ENCODE measurements at regions not wholly inside any gene's neighbourhood (a gene's known extent, or its start where the extent isn't known, plus 50 kb on each side); places are given as distances from the start of the nearest gene placed in this dataset.

- H3K27ac ChIP-seq (ENCODE audit: insufficient read depth, low read length) = no peak overlapping the region
- no peak overlapping the region for H2BK5ac ChIP-seq (ENCODE audit: low read depth, low read length, poor library complexity, severe bottlenecking)
- TF ChIP-seq ELK1 (IDR thresholded peaks at IDR 0.05; ENCODE audit: borderline replicate concordance, low read depth, low read length) (no peak), RAD21 (IDR thresholded peaks at IDR 0.05; ENCODE audit: low read length) (no peak), USF2 (IDR thresholded peaks at IDR 0.05; ENCODE audit: low read depth, low read length) (no peak), RFX5 (IDR thresholded peaks at IDR 0.05; ENCODE audit: low read depth, low read length) (no peak), MAFK (IDR thresholded peaks at IDR 0.05; ENCODE audit: low read depth, low read length) (no peak), BHLHE40 (IDR thresholded peaks at IDR 0.05; ENCODE audit: low read depth, low read length) (no peak), FOS (IDR thresholded peaks at IDR 0.05; ENCODE audit: low read depth, low read length) (no peak), MXI1 (IDR thresholded peaks at IDR 0.05; ENCODE audit: borderline replicate concordance, low read depth, low read length) (no peak), MAZ (IDR thresholded peaks at IDR 0.05; ENCODE audit: borderline replicate concordance, low read depth, low read length) (no peak), NFE2L2 (IDR thresholded peaks at IDR 0.05; ENCODE audit: low read depth, low read length) (no peak), CHD1 (IDR thresholded peaks at IDR 0.05; ENCODE audit: low read depth, low read length) (no peak), CEBPB (IDR thresholded peaks at IDR 0.05; ENCODE audit: low read depth, low read length) (no peak), RCOR1 (IDR thresholded peaks at IDR 0.05; ENCODE audit: insufficient replicate concordance, low read length) (no peak), POLR2A (IDR thresholded peaks at IDR 0.05; ENCODE audit: low read depth, low read length) (no peak), CTCF (conservative IDR thresholded peaks at IDR 0.05; ENCODE audit: low read depth, low read length) (no peak), SMC3 (IDR thresholded peaks at IDR 0.05; ENCODE audit: low read depth, low read length) (no peak)
- H2AK9ac ChIP-seq (replicated peaks; ENCODE audit: low read depth, low read length, poor library complexity) = no peak overlapping the region
- dilution Hi-C loops (cut with HindIII; ENCODE audit: low sequenced_read_pairs, unreplicated experiment) (no loop called here), intact Hi-C loops (cut with micrococcal nuclease) (no loop called here), in situ Hi-C loops (cut with MboI; ENCODE audit: low sequenced_read_pairs) (no loop called here)
- 25% methylated on average over 2 of the region's 9 CpGs; no CpG with 5 or more reads in 1 of the 2 experiments for WGBS, 2 experiments (ENCODE audit: extremely low coverage in 2 of 2, insufficient read length in 1 of 2)
- H3K18ac ChIP-seq (ENCODE audit: low read depth, low read length) = no peak overlapping the region
- no peak overlapping the region for H3K14ac ChIP-seq (replicated peaks; ENCODE audit: low read depth, low read length)
- H3K4ac ChIP-seq (ENCODE audit: low read depth, low read length) = no peak overlapping the region
- H4K8ac ChIP-seq (ENCODE audit: low read depth in 2 of 2, low read length in 2 of 2) = no peak overlapping the region
- peaks cover 25% of the 10 kb centered on the region for H3K9me3 ChIP-seq (ENCODE audit: control insufficient read depth, insufficient read depth, low read length)
- H3K36me3 ChIP-seq (ENCODE audit: control insufficient read depth, insufficient read depth, low read length) = no peaks in the 10 kb centered on the region
- H2AK5ac ChIP-seq (ENCODE audit: low read depth, low read length) = no peak overlapping the region
- no TSS peak for BruUV-seq (replicated peaks)
- DNase-seq (no peak), ATAC-seq (ENCODE audit: low read depth) (no peak; the same call in 1 of the 2 replicates)
- CTCF ChIA-PET = no interaction called here
- no peaks in the 10 kb centered on the region for H4K20me1 ChIP-seq (ENCODE audit: insufficient read depth, low read length)
- H3K27me3 ChIP-seq (ENCODE audit: control insufficient read depth, insufficient read depth, low read length) = no peaks in the 10 kb centered on the region
- no peak overlapping the region for H3K9ac ChIP-seq (ENCODE audit: low read depth, low read length)
- no peak overlapping the region for H2AFZ ChIP-seq (replicated peaks; ENCODE audit: low read length, poor library complexity)
- no peak overlapping the region for H4K91ac ChIP-seq (ENCODE audit: insufficient read depth, low read depth, low read length)
- no peaks in the 10 kb centered on the region for H3K4me1 ChIP-seq (ENCODE audit: control insufficient read depth, insufficient read depth, low read length)
- H2BK20ac ChIP-seq (ENCODE audit: low read depth, low read length) = no peak overlapping the region
- no peak overlapping the region for H3K4me2 ChIP-seq (ENCODE audit: low read depth, low read length)
- H3K9me1 ChIP-seq (ENCODE audit: insufficient read depth, low read length) = no peaks in the 10 kb centered on the region
- no peak overlapping the region for H3K4me3 ChIP-seq (ENCODE audit: insufficient read depth, low read depth, low read length)
- H3K23ac ChIP-seq (ENCODE audit: low read depth, low read length) = no peak overlapping the region
- no peak overlapping the region for H3K56ac ChIP-seq (ENCODE audit: extremely low read depth, insufficient read depth, low read length)
- H2BK120ac ChIP-seq (ENCODE audit: low read depth, low read length) = no peak overlapping the region
- H3K79me1 ChIP-seq (ENCODE audit: low read depth in 1 of 2, low read length in 2 of 2) = no peaks in the 10 kb centered on the region
- no peak overlapping the region for H4K5ac ChIP-seq (ENCODE audit: low read depth, low read length)
- POLR2A ChIA-PET (ENCODE audit: unreplicated experiment) = no interaction called here
- H2BK15ac ChIP-seq (ENCODE audit: low read depth, low read length) = no peak overlapping the region
Measured at GRCh38 chr10:124267231-124267885, 151.4 kb downstream of the OAT start.
